GM12878 (cell line): ENCODE measurements at regions not wholly inside any gene's neighbourhood (a gene's known extent, or its start where the extent isn't known, plus 50 kb on each side); places are given as distances from the start of the nearest gene placed in this dataset.
A peak's percentile ranks its signal among the peaks of the same experiment; 100 is the strongest.

Source experiments
- ATAC-seq: fragments of 200-7000 bp; cut with Tn5 transposase; 3 replicates; pipeline ENCODE4 v1.9.1; 2020; ENCODE audit warnings: mild to moderate bottlenecking, moderate library complexity
- BruUV-seq: library from RNA; stranded (reverse); fragments of 400-500 nt; replicated peaks from 2 replicates; lab custom pipeline; 2021; lab: Mats Ljungman, UMichigan
- CTCF ChIA-PET: fragments of 300-600 bp; sonication (Branson Sonifier 250); formaldehyde crosslinking; extraction: SDS; loops from one replicate; lab custom pipeline; 2021; ENCODE audit warnings: inconsistent platforms; lab: Yijun Ruan, JAX
- POLR2A ChIA-PET: fragments of 350-600 bp; formaldehyde crosslinking; extraction: SDS; loops from one replicate; lab custom pipeline; 2021; ENCODE audit warnings: inconsistent platforms; lab: Charles Lee
- RAD21 ChIA-PET: fragments of 300-600 bp; sonication (Branson Sonifier 250); formaldehyde crosslinking; loops from one replicate; lab custom pipeline; 2023; ENCODE audit warnings: antibody characterized with exemption; ENCODE audit not compliant: unreplicated experiment; lab: Charles Lee
- SMC1A ChIA-PET: fragments of 300-600 bp; sonication (Branson Sonifier 250); formaldehyde crosslinking; loops from one replicate; lab custom pipeline; 2023; ENCODE audit not compliant: unreplicated experiment, uncharacterized antibody; lab: Charles Lee
- DNase-seq: peaks from one replicate; pipeline ENCODE4 v3.0.0-alpha.2; 2011; ENCODE audit warnings: low read depth, low spot score
- FAIRE-seq: peaks from 3 replicates; lab custom pipeline; 2011; peaks lifted over from hg19 to GRCh38; lab: Jason Lieb, UNC
- H2AFZ ChIP-seq: 2 replicates; pipeline ENCODE4 v1.6.0; 2011; ENCODE audit warnings: low read depth, low read length, control low read depth; ENCODE audit not compliant: control insufficient read depth
- H3K27ac ChIP-seq: 2 replicates; pipeline ENCODE4 v1.5.1; 2011; ENCODE audit warnings: control low read depth; ENCODE audit not compliant: control insufficient read depth, insufficient read depth
- H3K27me3 ChIP-seq, 2 experiments: replicated peaks in 1 of 2; 2 replicates each; pipeline versions ENCODE4 v1.6.0 to v1.6.1; 2011; ENCODE audit warnings: low read length in 1 of 2; ENCODE audit not compliant: control insufficient read depth in 2 of 2, insufficient read depth in 2 of 2
- H3K36me3 ChIP-seq, 2 experiments: 2 replicates each; pipeline ENCODE4 v1.5.1; 2011; ENCODE audit warnings: low read length in 1 of 2; ENCODE audit not compliant: control insufficient read depth in 2 of 2, insufficient read depth in 2 of 2
- H3K4me1 ChIP-seq: 2 replicates; pipeline ENCODE4 v1.6.1; 2011; ENCODE audit warnings: mild to moderate bottlenecking, low read length, moderate library complexity, mixed read lengths; ENCODE audit not compliant: control insufficient read depth, insufficient read depth
- H3K4me2 ChIP-seq: 2 replicates; pipeline ENCODE4 v1.6.0; 2011; ENCODE audit warnings: control low read depth; ENCODE audit not compliant: control insufficient read depth, insufficient read depth
- H3K4me3 ChIP-seq: fragments of 200-600 bp; sonication (generic); 2 replicates; pipeline ENCODE4 v1.5.1; 2016
- H3K79me2 ChIP-seq: 2 replicates; pipeline ENCODE4 v1.6.0; 2011; ENCODE audit warnings: low read length; ENCODE audit not compliant: control insufficient read depth, insufficient read depth
- H3K9ac ChIP-seq: 2 replicates; pipeline ENCODE4 v1.8.0; 2011; ENCODE audit warnings: low read length, control low read depth, mixed read lengths; ENCODE audit not compliant: control insufficient read depth, insufficient read depth
- H3K9me3 ChIP-seq: replicated peaks from 3 replicates; pipeline ENCODE4 v1.5.1; 2011; ENCODE audit warnings: mild to moderate bottlenecking, low read length; ENCODE audit not compliant: control insufficient read depth, insufficient read depth
- H4K20me1 ChIP-seq: 2 replicates; pipeline ENCODE4 v1.6.0; 2011; ENCODE audit not compliant: control insufficient read depth, insufficient read depth
- BRCA1 ChIP-seq: IDR thresholded peaks from 2 replicates; pipeline ENCODE4 v1.6.1; 2011; ENCODE audit warnings: low read depth, low read length, improper control_type of control experiment
- ETV6 ChIP-seq, 2 experiments: fragments of 450-650 bp in 1 of 2; IDR thresholded peaks in 1 of 2; conservative IDR thresholded peaks in 1 of 2; 2 replicates each; pipeline ENCODE4 v1.6.1; 2014; ENCODE audit warnings: antibody characterized with exemption in 1 of 2, borderline replicate concordance in 1 of 2, low read depth in 1 of 2, mild to moderate bottlenecking in 1 of 2, moderate library complexity in 1 of 2
- ZBTB33 ChIP-seq: fragments of 450-650 bp; IDR thresholded peaks from 2 replicates; pipeline ENCODE4 v1.6.1; 2017; ENCODE audit warnings: mild to moderate bottlenecking
- WGBS: methylation state at CpG from one replicate; pipeline ENCODE4 v1.1.6; 2016; ENCODE audit warnings: low lambda C conversion rate; ENCODE audit not compliant: insufficient replicate concordance, insufficient coverage; ENCODE audit errors: missing lambda C conversion rate; 5-methylcytosine and 5-hydroxymethylcytosine counted together
- in situ Hi-C: fragments of 300-500 bp; cut with MboI; formaldehyde crosslinking; loops from 9 replicates; pipeline ENCODE4 v1.14.3; 2018; ENCODE audit warnings: mixed read lengths
- intact Hi-C: fragments of 100-400 bp; cut with micrococcal nuclease; formaldehyde crosslinking; loops from one replicate; pipeline ENCODE4 v1.14.2; 2022; ENCODE audit not compliant: unreplicated experiment
- TF ChIP-seq, protein P1 (sequence below): fragments of 450-650 bp; IDR thresholded peaks from 2 replicates; pipeline ENCODE4 v1.6.1; 2018; ENCODE audit warnings: mild to moderate bottlenecking, low read depth, moderate library complexity; ENCODE audit not compliant: partially characterized antibody
- TF ChIP-seq, protein P2 (sequence below): IDR thresholded peaks from 2 replicates; pipeline ENCODE4 v1.6.1; 2011; ENCODE audit warnings: borderline replicate concordance, low read depth, mild to moderate bottlenecking, moderate library complexity, mixed read lengths, low read length; ENCODE audit not compliant: insufficient read depth; ENCODE audit errors: extremely low read length

DNA sequence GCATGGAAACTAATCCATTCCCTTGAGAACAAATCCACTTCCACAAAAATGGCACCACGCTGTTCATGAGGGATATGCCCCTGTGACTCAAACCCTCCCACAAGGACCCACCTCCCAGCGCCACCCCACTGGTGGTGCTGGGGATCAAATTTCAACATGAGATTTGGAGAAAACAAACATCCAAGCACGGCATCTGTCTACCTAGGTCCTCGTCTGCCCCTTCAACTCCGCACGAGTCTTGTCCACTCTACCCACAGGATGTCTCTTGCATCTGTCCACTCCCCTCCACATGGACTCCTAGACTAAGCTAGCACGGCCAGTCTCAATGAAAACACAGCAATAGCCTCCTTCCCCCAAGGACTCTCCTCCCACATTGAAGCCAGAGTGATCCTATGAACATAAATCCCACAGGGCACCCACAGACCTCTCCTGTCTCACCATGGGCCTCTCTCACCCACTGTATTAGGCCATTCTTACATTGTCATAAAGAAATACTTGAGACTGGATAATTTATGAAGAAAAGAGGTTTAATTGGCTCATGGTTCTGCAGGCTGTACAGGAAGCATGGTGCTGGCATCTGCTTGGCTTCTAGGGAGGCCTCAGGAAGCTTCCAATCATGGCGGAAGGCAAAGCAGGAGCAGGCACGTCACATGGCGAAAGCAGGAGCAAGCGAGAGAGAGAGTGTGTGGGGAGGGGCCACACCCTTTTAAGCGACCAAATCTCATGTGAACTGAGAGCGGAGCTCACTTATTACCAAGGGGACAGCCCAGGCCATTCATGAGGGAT lies 101.4 kb downstream of the TOMM20 start:
- Histone ChIP-seq H4K20me1 (no peaks in the 10 kb centered on the region), H3K4me2 (no peak overlapping the region), H3K9me3 (peaks cover 7% of the 10 kb centered on the region; the same call in 2 of the 3 replicates), H2AFZ (no peak overlapping the region), H3K27me3 (no peaks in the 10 kb centered on the region), H3K4me1 (peaks cover 39% of the 10 kb centered on the region), H3K36me3 (no peaks in the 10 kb centered on the region), H3K9ac (no peak overlapping the region), H3K79me2 (no peaks in the 10 kb centered on the region), H3K4me3 (no peak overlapping the region), H3K27ac (no peak overlapping the region)
- FAIRE-seq (no peak), DNase-seq (no peak), ATAC-seq (no peak)
- CTCF ChIA-PET: interaction anchor here (0.8 kb wide), 1 partner anchor 12 kb away, joined by 3 read pairs; no protein-coding TSS in a partner anchor
- TF ChIP-seq ZBTB33 (peak; percentile 61; the same call in 1 of the 2 replicates), BRCA1 (no peak), ETV6 (conservative IDR thresholded peaks at IDR 0.05 in 1 of 2, IDR thresholded peaks at IDR 0.05 in 1 of 2; ENCODE audit: borderline replicate concordance in 1 of 2, low read depth in 1 of 2) (no peak)
- TF ChIP-seq, protein P1, sequence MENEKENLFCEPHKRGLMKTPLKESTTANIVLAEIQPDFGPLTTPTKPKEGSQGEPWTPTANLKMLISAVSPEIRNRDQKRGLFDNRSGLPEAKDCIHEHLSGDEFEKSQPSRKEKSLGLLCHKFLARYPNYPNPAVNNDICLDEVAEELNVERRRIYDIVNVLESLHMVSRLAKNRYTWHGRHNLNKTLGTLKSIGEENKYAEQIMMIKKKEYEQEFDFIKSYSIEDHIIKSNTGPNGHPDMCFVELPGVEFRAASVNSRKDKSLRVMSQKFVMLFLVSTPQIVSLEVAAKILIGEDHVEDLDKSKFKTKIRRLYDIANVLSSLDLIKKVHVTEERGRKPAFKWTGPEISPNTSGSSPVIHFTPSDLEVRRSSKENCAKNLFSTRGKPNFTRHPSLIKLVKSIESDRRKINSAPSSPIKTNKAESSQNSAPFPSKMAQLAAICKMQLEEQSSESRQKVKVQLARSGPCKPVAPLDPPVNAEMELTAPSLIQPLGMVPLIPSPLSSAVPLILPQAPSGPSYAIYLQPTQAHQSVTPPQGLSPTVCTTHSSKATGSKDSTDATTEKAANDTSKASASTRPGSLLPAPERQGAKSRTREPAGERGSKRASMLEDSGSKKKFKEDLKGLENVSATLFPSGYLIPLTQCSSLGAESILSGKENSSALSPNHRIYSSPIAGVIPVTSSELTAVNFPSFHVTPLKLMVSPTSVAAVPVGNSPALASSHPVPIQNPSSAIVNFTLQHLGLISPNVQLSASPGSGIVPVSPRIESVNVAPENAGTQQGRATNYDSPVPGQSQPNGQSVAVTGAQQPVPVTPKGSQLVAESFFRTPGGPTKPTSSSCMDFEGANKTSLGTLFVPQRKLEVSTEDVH: no peak
- TF ChIP-seq, protein P2, sequence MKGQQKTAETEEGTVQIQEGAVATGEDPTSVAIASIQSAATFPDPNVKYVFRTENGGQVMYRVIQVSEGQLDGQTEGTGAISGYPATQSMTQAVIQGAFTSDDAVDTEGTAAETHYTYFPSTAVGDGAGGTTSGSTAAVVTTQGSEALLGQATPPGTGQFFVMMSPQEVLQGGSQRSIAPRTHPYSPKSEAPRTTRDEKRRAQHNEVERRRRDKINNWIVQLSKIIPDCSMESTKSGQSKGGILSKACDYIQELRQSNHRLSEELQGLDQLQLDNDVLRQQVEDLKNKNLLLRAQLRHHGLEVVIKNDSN: no peak
- POLR2A ChIA-PET: interaction anchor here (0.6 kb wide), 1 partner anchor 14 kb away, joined by 3 read pairs; no protein-coding TSS in a partner anchor
- BruUV-seq: no TSS peak
- RAD21 ChIA-PET: interaction anchor here (0.7 kb wide), 1 partner anchor 38 kb away, joined by 3 read pairs; no protein-coding TSS in a partner anchor
- intact Hi-C loops (no loop called here), in situ Hi-C loops (no loop called here)
- SMC1A ChIA-PET: interaction anchor here (1.1 kb wide), 1 partner anchor 22 kb away, joined by 3 read pairs; no protein-coding TSS in a partner anchor
- WGBS: 94% methylated on average over 13 of the region's 13 CpGs
